HG03066 (cell line): ENCODE measurements at regions not wholly inside any gene's neighbourhood (a gene's known extent, or its start where the extent isn't known, plus 50 kb on each side); places are given as distances from the start of the nearest gene placed in this dataset.
"Not testable (repeated sequence)": the region's sequence is repeated elsewhere in the genome, so short reads cannot be mapped to it uniquely, and the experiment has no call there.

Experiments
- ATAC-seq: cut with Tn5 transposase; IDR thresholded peaks from one replicate; pipeline ENCODE4 v1.9.1; 2021; ENCODE audit warnings: low read depth; ENCODE audit not compliant: unreplicated experiment

- no peak for ATAC-seq
Observed at GRCh38 chr2:156907806-156908205, 349.7 kb upstream of the GALNT5 start.

- ATAC-seq, result peak; percentile 74
Observed at GRCh38 chr2:156908825-156909224, 348.7 kb upstream of the GALNT5 start.

GRCh38 chr2:156909983-156910382 lies 347.5 kb upstream of the GALNT5 start:
- no peak for ATAC-seq

GRCh38 chr2:156915332-156915731 lies 342.2 kb upstream of the GALNT5 start:
- no peak for ATAC-seq

- ATAC-seq, result no peak
Observed at GRCh38 chr2:156918410-156918809, 339.1 kb upstream of the GALNT5 start.

GRCh38 chr2:156930423-156930822 lies 327.1 kb upstream of the GALNT5 start:
- no peak for ATAC-seq

- ATAC-seq, result no peak
Observed at GRCh38 chr2:156933645-156934225, 323.8 kb upstream of the GALNT5 start.

GRCh38 chr2:156935616-156936015 lies 321.9 kb upstream of the GALNT5 start:
- ATAC-seq, result no peak

GRCh38 chr2:156937430-156937829 lies 320.1 kb upstream of the GALNT5 start:
- ATAC-seq, result no peak

- ATAC-seq, result no peak
Observed at GRCh38 chr2:156944871-156945270, 312.6 kb upstream of the GALNT5 start.

- no peak for ATAC-seq
Observed at GRCh38 chr2:156947261-156947660, 310.2 kb upstream of the GALNT5 start.

- no peak for ATAC-seq
Observed at GRCh38 chr2:156955701-156956100, 301.8 kb upstream of the GALNT5 start.

GRCh38 chr2:156956161-156956560 lies 301.3 kb upstream of the GALNT5 start:
- no peak for ATAC-seq

- no peak for ATAC-seq
Observed at GRCh38 chr2:156958374-156958773, 299.1 kb upstream of the GALNT5 start.

- no peak for ATAC-seq
Observed at GRCh38 chr2:156959481-156959880, 298.0 kb upstream of the GALNT5 start.

GRCh38 chr2:156982615-156983014 lies 274.9 kb upstream of the GALNT5 start:
- no peak for ATAC-seq

- ATAC-seq, result no peak
Observed at GRCh38 chr2:156986339-156986988, 271.0 kb upstream of the GALNT5 start.

- no peak for ATAC-seq
Observed at GRCh38 chr2:156999661-157000060, 257.8 kb upstream of the GALNT5 start.

GRCh38 chr2:157004789-157005188 lies 252.7 kb upstream of the GALNT5 start:
- no peak for ATAC-seq

GRCh38 chr2:157015015-157015575 lies 242.4 kb upstream of the GALNT5 start:
- ATAC-seq, result no peak

- not testable (repeated sequence) for ATAC-seq
Observed at GRCh38 chr2:157023264-157023663, 234.2 kb upstream of the GALNT5 start.

GRCh38 chr2:157024129-157024528 lies 233.4 kb upstream of the GALNT5 start:
- no peak for ATAC-seq
